HG02981 (cell line): ENCODE measurements at regions not wholly inside any gene's neighbourhood (a gene's known extent, or its start where the extent isn't known, plus 50 kb on each side); places are given as distances from the start of the nearest gene placed in this dataset.

Experiments
- ATAC-seq: cut with Tn5 transposase; IDR thresholded peaks from one replicate; pipeline ENCODE4 v1.9.1; 2021; ENCODE audit warnings: mild to moderate bottlenecking, moderate library complexity; ENCODE audit not compliant: unreplicated experiment

DNA sequence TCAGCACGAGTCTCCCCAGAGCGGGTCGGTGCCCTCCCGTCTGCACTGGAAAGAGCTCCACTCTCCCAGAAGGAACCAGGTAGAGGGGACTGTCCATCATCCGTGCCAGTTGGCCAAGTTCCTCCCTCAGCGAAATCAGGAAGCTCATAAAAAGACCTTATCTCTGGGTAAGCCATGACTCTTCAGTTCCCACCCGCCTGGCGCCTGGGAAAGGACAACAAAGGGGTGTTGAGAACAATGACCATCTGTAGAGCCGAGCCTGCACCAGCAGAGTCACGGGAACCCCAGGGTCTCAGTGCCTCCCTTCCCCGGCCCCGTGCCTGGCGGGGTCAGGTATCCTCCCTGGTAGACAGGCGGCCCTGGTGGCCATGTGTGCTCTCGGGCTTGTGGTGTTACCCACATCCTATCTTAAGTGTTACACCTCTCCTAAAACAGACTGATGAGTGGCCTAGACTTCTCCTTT is 190.7 kb downstream of the AXIN2 start:
- no peak for ATAC-seq

DNA sequence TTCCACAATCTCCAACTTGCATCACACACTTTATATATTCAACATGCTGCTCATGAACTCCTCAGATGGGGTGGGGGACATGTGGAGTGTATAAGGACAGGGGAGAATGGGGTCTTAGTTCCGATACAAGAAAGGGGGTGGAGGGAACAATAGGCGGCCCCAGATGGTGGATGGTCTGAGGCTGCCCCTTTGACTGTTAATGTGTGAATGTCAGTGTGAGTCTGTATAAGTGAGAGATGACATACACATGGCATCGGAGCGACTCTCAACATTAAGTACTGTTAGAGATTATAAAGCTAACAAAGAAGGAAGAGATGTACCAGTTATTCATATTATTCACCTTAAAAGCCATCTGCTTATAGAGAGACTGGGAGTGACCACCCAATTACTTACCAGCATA is 193.1 kb downstream of the AXIN2 start:
- ATAC-seq: no peak

DNA sequence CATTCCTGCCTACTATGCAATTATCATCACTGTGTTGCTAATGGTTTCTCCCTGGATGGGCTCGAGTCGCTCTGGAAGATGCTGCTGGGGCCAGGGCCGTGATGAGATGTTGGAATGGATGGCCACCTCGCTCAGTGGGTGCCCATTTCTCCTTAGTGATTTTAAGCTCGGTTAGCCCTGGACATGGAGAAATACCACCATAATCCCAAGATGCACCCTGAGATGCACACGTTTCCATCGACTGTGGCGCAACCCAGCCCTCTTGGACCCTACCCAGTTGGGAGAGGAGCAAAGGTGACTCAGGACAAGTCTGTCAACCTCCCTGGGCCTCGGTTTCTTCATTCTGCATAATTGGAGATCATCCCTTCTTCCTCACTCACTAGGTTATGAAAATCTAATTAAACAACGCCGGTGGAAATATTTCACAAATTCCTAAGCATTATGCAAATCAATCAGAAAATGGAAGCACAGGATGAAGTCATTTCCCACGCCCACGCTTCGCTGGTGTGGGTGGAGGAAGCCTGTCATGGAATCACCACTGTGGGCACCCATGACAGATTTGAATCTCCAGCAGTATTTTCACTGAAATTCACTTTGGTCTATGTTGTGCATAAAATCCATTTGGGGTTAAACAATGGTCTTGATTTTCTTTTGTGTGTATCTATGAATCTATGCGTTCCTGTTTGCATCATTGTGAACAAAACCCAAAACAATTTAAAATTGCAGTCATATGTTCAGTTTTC is 195.2 kb downstream of the AXIN2 start:
- no peak for ATAC-seq

DNA sequence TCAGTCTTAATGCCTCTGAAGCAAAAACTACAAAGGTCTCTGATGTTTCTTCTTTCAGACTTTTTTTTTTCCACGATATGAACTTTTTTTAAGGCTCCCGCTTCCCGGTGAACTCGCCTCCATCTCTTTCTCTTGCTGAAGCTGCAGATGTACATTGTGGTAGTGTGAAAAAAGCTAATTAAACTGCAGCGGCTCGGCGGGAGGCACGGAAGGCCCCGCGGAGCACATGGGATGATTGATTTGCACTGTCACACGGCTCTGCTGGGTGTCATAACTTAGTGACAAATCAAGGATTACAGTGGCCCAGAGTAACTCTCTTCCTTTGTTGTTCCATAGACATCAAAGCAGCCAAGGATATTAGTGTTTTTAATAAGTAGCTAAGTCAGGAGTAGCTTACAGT is 196.3 kb downstream of the AXIN2 start:
- ATAC-seq: no peak

DNA sequence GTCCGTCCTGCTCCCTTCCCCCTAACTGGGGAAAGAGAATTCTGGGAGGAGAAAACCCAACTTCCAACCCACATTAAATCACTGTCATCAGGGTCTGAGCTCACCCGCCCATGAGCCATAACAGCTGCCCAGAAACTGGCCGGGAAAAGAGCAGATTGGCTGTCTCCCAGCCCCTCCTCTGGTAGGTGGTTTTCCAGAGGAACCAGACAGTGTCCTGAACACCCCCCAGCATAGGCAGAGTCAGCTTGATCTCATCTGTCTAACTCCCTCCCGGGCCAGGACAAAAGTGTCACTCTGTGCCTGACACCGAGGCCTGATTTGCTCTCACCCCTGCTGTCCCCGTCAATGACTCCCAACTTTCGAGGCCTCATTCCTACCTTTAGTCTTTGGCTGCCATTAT is 197.0 kb downstream of the AXIN2 start:
- ATAC-seq: no peak

DNA sequence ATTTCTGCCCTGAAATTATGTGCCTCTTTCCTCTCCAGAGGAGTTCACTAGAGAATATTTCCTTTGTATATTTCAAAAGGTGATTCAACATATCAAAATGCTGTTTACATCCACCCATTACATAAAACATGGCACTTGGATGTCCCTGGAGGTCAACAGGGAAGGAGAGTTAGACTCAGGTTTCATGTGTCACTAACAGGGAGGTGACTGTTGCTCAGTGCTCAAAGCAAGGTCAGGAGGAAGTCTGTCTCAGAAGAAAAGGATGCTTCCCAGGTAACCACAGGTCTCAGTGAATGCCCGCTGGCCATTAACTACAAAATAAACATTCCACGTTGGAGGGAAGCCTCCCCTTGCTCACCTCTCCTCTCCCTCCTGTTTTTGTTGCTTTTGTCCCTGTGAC is 198.6 kb downstream of the AXIN2 start:
- ATAC-seq: no peak

DNA sequence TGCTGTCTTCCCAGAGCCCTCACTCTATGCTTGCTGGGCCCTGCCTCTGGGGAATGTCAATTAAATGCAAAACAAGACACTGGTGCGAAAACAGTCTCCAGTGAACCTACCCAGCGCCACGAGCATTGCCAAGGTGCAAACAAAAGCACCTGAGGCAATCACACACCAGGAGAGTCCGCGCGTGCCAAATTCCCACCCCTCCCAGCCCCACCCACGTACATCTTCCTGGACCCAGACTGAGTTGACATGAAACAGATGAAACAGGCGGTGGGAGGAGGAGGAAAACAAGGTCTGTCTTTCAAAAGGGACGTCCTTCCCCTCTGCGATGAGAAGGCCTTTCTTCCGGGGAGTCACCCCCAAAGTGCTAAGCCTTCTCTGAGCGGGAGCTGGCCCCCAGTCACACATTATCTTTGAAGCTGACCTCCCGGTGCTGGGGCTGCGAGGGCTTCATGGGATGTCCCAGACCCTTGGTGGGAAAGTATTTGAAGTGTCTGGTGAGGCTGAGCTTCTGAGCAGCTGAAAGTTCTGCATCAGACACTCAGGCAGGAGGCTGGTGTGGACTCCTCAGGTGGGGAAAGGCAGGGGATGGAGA is 200.4 kb downstream of the AXIN2 start:
- no peak for ATAC-seq

DNA sequence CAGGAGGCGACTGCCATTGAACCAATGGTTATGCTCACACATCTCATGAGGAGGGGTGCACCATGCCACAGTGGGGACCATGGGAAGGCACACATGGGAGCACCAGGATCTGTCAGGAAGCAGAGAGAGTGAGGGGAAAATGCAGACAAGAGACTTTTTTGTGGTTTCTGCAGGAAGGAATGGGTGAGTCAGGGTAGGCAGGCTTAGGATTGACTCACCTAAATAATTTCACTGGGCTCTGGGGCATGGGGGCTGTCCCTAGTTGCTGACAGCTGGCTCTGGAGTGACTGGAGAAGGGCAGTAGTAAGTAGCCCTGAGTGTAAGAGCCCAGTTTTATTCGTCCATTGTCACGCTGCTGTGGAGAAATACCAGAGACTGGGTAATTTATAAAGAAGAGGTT is 202.4 kb downstream of the AXIN2 start:
- no peak for ATAC-seq

DNA sequence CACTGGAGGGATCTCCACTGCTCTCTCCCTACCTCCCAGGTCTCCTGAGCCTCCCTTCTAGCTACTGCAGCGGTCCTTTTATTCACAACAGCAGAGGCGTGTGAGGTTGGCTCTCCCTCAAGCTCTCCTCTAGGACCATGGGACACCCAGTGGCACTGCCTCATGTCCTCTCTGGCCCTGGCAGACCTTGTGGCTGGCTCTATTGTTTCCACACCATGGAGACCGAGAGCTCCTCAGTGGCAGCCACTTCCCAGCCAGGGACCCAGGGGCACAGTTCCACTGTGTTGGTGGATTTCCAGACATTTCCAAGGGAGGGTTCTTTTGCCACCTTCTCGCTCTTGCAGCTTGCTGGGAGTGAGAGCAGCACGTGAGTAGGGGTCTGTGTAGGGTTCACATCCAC is 204.9 kb downstream of the AXIN2 start:
- ATAC-seq: no peak

DNA sequence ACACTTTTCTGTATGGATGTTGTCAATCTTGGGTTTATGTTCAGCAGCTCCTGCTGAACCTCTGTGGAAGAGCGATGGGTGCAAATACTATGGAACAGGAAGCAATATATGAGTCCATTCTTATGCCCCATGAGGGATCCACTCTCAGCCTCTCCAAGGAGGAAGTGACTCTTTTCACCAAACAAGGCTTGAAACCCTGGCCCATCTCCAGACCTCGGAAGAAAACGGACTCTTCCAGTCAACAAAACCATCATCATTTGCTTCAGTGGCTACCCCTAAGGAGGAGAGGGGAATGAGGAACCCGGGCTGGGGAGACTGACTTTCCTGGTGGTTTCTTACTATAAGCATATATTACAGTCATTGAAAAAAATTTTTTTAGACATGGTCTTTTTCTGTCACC is 206.2 kb downstream of the AXIN2 start:
- no peak for ATAC-seq

DNA sequence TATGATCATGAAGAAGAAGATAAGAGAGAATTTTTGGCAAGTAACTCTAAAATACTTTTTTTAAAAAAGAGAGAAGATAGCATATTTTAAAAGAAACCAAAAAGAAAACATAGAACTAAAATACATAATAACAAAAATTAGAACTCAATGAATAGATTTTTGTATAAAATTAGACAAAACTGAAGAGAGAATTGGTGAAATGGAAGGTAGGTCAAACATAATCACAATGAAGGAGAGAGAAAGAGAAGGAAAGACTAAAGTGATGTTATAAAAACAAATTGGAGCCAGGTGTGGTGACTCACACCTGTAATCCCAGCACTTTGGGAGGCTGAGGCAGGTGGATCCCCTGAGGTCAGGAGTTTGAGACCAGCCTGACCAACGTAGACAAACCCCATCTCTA is 211.5 kb downstream of the AXIN2 start:
- no peak for ATAC-seq

DNA sequence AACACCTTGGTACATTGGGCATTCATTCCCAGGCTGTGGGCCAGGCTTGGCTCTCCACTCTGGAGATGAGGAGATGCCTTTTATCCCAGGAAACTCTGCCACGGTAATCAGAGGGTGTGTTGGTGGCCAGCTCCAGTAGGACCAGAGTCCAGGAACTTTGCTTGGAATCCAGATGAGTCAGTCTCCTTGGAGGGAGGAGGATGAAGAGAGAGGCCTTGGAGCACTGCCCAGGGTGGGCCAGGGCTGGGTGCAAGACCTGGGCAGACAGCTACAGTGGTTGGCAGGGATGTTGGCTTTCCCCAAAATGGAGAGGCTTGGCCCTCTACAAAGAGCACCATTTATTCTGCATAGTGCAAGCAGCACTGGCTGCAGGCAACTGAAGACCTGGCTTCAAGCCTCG is 209.0 kb downstream of the RGS9 start:
- ATAC-seq: no peak

DNA sequence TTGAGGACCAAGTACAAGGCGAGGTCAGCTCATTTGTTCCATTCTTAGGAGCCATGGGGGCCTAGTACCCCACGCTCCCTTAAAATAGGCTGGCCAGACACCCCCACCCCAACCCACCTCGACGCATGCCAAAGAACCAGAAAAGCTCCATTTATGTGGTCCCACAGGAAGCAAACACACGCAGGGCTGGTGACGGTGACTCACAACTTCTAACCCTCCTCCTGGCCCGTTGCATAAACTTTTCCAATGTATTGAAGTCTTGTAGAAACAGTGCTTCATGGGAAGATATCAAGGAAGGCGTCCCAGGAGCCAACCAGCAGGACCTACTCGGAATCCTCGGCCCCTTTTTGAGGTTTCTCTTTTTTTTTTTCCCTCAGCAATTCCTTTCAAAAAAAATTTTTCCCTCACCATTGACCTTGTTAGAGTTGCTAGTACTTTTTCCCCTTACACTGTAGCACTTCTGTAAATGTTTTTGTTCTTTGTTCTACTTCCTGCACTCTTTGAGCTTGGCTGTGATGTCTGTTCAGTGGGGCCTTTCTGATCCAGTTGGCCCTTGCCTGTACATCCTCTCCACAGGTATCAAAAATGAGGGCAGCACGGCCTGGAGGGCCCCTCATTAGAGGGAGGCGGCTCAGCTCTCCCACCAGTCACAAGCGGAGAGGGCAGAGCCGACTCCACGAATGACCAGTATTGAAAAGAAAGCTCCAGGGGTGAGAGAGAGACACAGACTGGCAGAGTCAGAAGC is 208.3 kb downstream of the RGS9 start:
- no peak for ATAC-seq

DNA sequence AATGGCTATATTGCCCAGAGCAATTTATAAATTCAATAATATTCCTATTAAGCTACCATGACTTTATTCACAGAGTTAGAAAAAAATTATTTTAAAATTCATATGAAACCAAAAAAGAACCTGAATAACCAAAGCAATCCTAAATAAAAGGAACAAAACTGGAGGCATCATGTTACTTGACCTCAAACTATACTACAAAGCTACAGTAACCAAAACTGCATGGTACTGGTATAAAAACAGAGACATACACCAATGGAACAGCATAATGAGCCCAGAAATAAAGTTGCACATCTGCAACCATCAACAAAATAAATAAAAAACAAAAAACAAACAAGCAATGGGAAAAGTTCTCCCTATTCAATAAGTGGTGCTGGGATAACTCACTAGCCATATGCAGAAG is 203.2 kb downstream of the RGS9 start:
- ATAC-seq: no peak

DNA sequence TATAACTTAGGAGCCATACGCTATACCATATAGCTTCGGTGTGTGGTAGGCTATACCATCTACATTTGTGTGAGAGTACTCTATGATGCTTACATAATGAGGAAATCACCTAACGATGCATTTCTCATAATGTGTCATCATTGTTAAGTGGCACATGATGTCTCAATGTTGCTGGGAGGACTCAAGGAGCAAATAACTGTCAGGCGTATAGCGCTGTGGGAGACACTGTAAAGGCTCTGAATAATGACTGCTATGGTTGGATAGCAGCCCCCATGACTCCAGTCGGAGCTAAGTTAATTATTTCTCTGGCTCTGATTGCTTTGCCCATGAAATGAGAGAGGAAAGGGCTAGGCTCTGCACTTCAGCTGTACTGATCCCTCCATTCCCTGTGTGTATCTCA is 197.2 kb downstream of the RGS9 start:
- ATAC-seq: no peak

DNA sequence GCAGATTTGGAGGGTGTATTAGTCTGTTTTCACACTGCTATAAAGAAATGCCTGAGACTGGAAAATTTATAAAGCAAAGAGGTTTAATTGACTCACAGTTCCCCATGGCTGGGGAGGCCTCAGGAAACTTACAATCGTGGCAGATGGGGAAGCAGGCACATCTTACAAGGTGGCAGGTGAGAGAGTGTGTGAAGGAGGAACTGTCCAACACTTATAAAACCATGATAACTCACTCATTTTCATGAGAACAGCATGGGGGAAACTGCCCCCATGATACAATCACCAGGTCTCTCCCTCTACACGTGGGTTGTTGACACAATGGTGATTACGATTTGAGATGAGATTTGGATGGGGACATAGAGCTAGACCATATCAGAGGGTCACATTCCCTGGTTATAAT is 195.6 kb downstream of the RGS9 start:
- ATAC-seq: no peak

DNA sequence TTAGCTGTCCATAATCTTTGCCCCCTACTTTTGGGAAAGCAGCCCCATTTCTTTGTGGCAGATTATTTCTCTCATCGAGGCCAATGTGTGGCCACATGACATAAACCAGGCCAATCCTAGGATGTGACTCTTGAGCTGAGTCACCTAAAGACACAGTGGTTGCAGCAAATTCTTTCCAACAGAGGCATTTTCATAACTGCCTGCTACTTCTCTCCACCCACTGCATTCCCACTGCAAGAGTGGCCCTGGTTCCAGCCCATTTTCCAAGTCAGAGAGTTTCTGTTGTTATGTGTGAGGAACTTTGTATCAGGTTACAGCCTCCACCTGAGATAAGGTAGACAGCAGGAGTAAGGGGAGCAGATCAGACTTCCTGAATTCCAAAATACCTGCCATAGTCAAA is 195.2 kb downstream of the RGS9 start:
- ATAC-seq: no peak

DNA sequence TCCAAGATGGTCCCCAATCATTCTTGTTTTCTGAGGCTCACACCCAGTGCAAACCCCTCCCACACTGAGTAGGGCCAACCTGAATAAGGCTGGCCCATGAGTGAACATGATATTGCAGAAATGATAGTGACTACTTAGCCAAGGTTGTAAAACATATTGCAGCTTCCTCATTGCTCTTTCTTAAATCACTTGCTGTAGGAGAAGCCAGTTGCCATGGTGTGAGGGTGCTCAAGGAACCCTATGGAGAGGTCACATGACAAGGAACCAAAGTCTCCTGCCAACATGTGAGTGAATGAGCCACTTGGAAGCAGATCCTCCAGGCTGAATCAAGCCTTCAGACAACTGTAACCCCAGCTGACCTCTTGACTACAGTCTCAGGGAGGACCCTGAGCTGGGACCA is 191.4 kb downstream of the RGS9 start:
- ATAC-seq: no peak

DNA sequence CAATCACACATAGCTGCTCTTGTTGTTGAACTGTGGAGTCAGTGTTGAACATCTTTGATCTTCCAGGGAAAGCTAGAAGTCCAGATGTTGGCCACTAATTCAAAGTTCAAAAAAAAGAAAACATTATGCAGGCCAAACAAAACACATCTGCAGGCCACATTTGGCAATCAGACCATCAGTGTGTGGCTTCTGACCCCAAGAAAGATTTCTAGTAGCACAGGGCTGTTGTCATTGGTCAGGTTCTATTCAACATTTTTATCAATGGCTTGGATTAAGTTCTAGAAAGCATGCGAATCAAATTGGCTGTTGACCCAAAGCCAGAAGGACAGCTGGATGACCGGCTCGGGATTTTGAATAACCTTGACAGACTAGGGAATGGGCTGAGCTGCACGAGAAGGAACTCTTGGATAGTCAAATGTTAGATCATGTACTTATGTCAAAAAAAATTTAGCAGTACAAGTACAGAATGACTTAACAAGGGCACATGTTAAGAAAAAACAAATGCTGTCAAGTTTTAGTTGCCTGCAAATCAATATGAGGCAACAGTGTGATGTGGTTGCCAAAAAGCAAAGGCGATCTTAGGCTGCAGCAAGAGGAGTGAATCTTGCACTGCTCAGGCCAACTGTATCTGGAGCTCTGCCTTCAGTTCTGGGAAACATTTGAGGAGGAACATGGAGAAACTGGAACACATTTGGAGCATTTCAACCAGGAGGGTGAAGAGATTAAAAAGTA is 187.6 kb downstream of the RGS9 start:
- ATAC-seq: no peak

DNA sequence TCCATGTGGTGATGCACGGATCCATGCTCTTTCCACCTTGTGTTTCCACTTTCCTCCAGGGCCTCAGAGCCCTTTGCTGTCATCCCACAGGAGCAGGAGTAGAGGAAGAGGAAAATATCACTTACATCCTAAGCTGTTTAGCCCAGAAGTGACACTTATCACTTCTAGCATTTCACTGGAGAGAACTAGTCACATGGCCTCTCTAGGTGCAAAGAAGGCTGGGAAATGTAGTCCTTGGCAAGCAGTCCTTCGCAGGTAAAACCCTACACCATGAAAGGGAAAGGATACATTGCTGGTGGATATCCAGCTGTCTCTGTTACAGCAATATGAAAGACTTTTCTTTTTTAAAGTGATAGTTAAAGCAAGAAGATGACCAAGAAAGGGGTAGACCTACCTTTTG is 185.9 kb downstream of the RGS9 start:
- ATAC-seq: no peak

DNA sequence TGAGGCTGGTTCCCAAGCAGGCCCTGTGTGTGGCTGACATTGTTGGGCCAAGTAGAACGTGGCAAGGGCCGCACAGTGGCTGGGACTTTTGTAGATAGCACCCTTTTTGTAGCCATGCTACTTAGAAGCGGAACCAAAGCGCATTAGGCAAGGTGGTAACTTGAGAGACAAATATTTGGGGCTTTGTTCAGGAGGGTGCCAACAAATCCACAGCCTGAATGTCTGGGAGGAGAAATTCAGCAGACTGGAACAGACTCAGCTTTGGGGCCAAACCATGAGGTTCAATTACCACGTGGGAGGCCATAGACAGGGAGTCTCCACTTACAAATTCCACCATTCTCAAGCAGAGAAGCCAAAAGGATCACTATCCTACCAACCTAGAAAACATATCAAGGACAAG is 183.7 kb downstream of the RGS9 start:
- no peak for ATAC-seq

DNA sequence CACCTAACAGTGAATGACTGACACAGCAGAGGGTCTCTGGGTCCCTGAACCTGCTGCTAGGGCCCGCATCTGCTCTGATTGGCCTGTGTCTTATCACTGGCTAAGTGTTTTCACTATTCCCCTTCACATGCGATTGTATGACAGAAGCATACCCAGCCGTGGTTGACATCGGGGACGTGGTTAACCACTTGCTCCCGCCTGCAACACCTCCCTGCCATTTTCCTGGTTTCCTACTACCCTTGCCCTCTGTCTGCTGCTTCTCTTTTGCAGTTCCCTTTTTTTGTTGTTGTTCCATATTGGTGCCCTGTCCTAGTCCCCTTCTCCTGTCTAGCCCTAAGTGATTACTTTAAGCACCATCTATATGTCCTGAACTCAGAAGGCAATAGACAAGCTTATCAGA is 177.0 kb downstream of the RGS9 start:
- no peak for ATAC-seq
